WTC11 (cell line): ENCODE measurements at regions not wholly inside any gene's neighbourhood (a gene's known extent, or its start where the extent isn't known, plus 50 kb on each side); places are given as distances from the start of the nearest gene placed in this dataset.

ENCODE experiments used
- ATAC-seq: fragments of 200-7000 bp; cut with Tn5 transposase; 2 replicates; pipeline ENCODE4 v1.10.0; 2021; ENCODE audit warnings: mild to moderate bottlenecking, moderate library complexity
- CTCF ChIA-PET: fragments of 300-600 bp; sonication (Branson Sonifier 250); formaldehyde crosslinking; loops from one replicate; lab custom pipeline; 2021; ENCODE audit warnings: antibody characterized with exemption; lab: Charles Lee
- POLR2A ChIA-PET: fragments of 350-600 bp; sonication (Branson Sonifier 250); formaldehyde crosslinking; loops from one replicate; lab custom pipeline; 2021; ENCODE audit warnings: antibody characterized with exemption; lab: Charles Lee
- DNase-seq: peaks from one replicate; pipeline ENCODE4 v3.0.0; 2021; ENCODE audit warnings: low spot score
- H3K27ac Mint-ChIP-seq: 2 replicates; pipeline ENCODE4 v1.8.0; 2021; ENCODE audit warnings: mixed read lengths
- H3K27me3 Mint-ChIP-seq: 2 replicates; pipeline ENCODE4 v1.8.0; 2021; ENCODE audit warnings: low read depth, mild to moderate bottlenecking, moderate library complexity, mixed read lengths
- H3K36me3 Mint-ChIP-seq: 2 replicates; pipeline ENCODE4 v1.8.0; 2021; ENCODE audit warnings: mixed read lengths
- H3K4me1 Mint-ChIP-seq: 2 replicates; pipeline ENCODE4 v1.8.0; 2022; ENCODE audit warnings: mixed read lengths
- H3K4me3 Mint-ChIP-seq: 2 replicates; pipeline ENCODE4 v1.8.0; 2021; ENCODE audit warnings: mild to moderate bottlenecking, moderate library complexity, mixed read lengths
- H3K9me3 Mint-ChIP-seq: 2 replicates; pipeline ENCODE4 v1.8.0; 2021; ENCODE audit warnings: mixed read lengths
- CREM ChIP-seq: sonication (generic); formaldehyde crosslinking; IDR thresholded peaks from 2 replicates; pipeline ENCODE4 v1.8.1; 2022; ENCODE audit warnings: mild to moderate bottlenecking, missing genetic modification reagents, moderate library complexity
- ESRRA ChIP-seq: sonication (generic); formaldehyde crosslinking; IDR thresholded peaks from 2 replicates; pipeline ENCODE4 v1.8.1; 2022; ENCODE audit warnings: mild to moderate bottlenecking, missing genetic modification reagents, borderline replicate concordance
- FOXP1 ChIP-seq: sonication (generic); formaldehyde crosslinking; IDR thresholded peaks from 2 replicates; pipeline ENCODE4 v1.8.0; 2022; ENCODE audit warnings: missing genetic modification reagents, mild to moderate bottlenecking, moderate library complexity, borderline replicate concordance
- GABPB1 ChIP-seq: sonication (generic); formaldehyde crosslinking; IDR thresholded peaks from 2 replicates; pipeline ENCODE4 v1.8.1; 2023; ENCODE audit warnings: mild to moderate bottlenecking, missing genetic modification reagents
- GTF2I ChIP-seq: fragments of 250-450 bp; sonication (Bioruptor Pico); conservative IDR thresholded peaks from 2 replicates; pipeline ENCODE4 v1.4.0; 2021; ENCODE audit warnings: mild to moderate bottlenecking
- HMGA2 ChIP-seq: fragments of 250-450 bp; sonication (Bioruptor Pico); IDR thresholded peaks from 2 replicates; pipeline ENCODE4 v1.4.0; 2021; ENCODE audit warnings: mild to moderate bottlenecking, moderate library complexity
- JAZF1 ChIP-seq: fragments of 250-450 bp; sonication (Bioruptor Pico); IDR thresholded peaks from 2 replicates; pipeline ENCODE4 v1.9.0; 2021; ENCODE audit warnings: moderate library complexity, mild to moderate bottlenecking, inconsistent platforms
- JUN ChIP-seq: sonication (generic); formaldehyde crosslinking; IDR thresholded peaks from 2 replicates; pipeline ENCODE4 v1.8.0; 2023; ENCODE audit warnings: mild to moderate bottlenecking, missing genetic modification reagents
- MXD4 ChIP-seq: fragments of 250-450 bp; sonication (Bioruptor Pico); IDR thresholded peaks from 2 replicates; pipeline ENCODE4 v1.8.0; 2021; ENCODE audit warnings: mild to moderate bottlenecking, moderate library complexity, borderline replicate concordance
- NFE2L1 ChIP-seq: sonication (generic); formaldehyde crosslinking; IDR thresholded peaks from 2 replicates; pipeline ENCODE4 v1.8.1; 2023; ENCODE audit warnings: missing genetic modification reagents
- NFYB ChIP-seq: sonication (generic); formaldehyde crosslinking; conservative IDR thresholded peaks from 2 replicates; pipeline ENCODE4 v1.8.0; 2022; ENCODE audit warnings: low read depth, missing genetic modification reagents
- NR2C2 ChIP-seq: sonication (generic); formaldehyde crosslinking; IDR thresholded peaks from 2 replicates; pipeline ENCODE4 v1.8.0; 2022; ENCODE audit warnings: mild to moderate bottlenecking, missing genetic modification reagents
- PRRX2 ChIP-seq: fragments of 250-450 bp; sonication (Bioruptor Pico); IDR thresholded peaks from 2 replicates; pipeline ENCODE4 v1.8.0; 2021; ENCODE audit warnings: mild to moderate bottlenecking
- SOX15 ChIP-seq: fragments of 250-450 bp; sonication (Bioruptor Pico); IDR thresholded peaks from 2 replicates; pipeline ENCODE4 v1.9.0; 2021; ENCODE audit warnings: mild to moderate bottlenecking
- SP1 ChIP-seq: sonication (generic); formaldehyde crosslinking; conservative IDR thresholded peaks from 2 replicates; pipeline ENCODE4 v1.8.1; 2022; ENCODE audit warnings: missing genetic modification reagents
- TP53 ChIP-seq: sonication (generic); formaldehyde crosslinking; IDR thresholded peaks from 2 replicates; pipeline ENCODE4 v1.8.1; 2023; ENCODE audit warnings: mild to moderate bottlenecking, missing genetic modification reagents
- ZNF232 ChIP-seq: sonication (generic); formaldehyde crosslinking; IDR thresholded peaks from 2 replicates; pipeline ENCODE4 v1.8.0; 2022; ENCODE audit warnings: mild to moderate bottlenecking, missing genetic modification reagents
- ZNF317 ChIP-seq: sonication (generic); formaldehyde crosslinking; IDR thresholded peaks from 2 replicates; pipeline ENCODE4 v1.8.1; 2023; ENCODE audit warnings: low read depth, mild to moderate bottlenecking, moderate library complexity, missing genetic modification reagents, borderline replicate concordance
- TF ChIP-seq, protein P1 (sequence below): fragments of 250-450 bp; sonication (Bioruptor Pico); IDR thresholded peaks from 2 replicates; pipeline ENCODE4 v1.9.0; 2021; ENCODE audit warnings: mild to moderate bottlenecking
- TF ChIP-seq, protein P2 (sequence below): sonication (generic); formaldehyde crosslinking; IDR thresholded peaks from 2 replicates; pipeline ENCODE4 v1.8.1; 2023; ENCODE audit warnings: mild to moderate bottlenecking, missing genetic modification reagents, moderate library complexity
- TF ChIP-seq, protein P3 (sequence below): sonication (generic); formaldehyde crosslinking; IDR thresholded peaks from 2 replicates; pipeline ENCODE4 v1.8.1; 2022; ENCODE audit warnings: low read depth, mild to moderate bottlenecking, moderate library complexity, missing genetic modification reagents, borderline replicate concordance
- TF ChIP-seq, protein P4 (sequence below): sonication (generic); formaldehyde crosslinking; IDR thresholded peaks from 2 replicates; pipeline ENCODE4 v1.8.0; 2022; ENCODE audit warnings: mild to moderate bottlenecking, missing genetic modification reagents
- TF ChIP-seq, protein P5 (sequence below): sonication (generic); formaldehyde crosslinking; IDR thresholded peaks from 2 replicates; pipeline ENCODE4 v1.8.0; 2023; ENCODE audit warnings: mild to moderate bottlenecking, missing genetic modification reagents
- TF ChIP-seq, protein P6 (sequence below): sonication (generic); formaldehyde crosslinking; IDR thresholded peaks from 2 replicates; pipeline ENCODE4 v1.8.0; 2023; ENCODE audit warnings: missing genetic modification reagents
- TF ChIP-seq, protein P7 (sequence below): sonication (generic); formaldehyde crosslinking; IDR thresholded peaks from 2 replicates; pipeline ENCODE4 v1.8.0; 2022; ENCODE audit warnings: mild to moderate bottlenecking, missing genetic modification reagents

DNA sequence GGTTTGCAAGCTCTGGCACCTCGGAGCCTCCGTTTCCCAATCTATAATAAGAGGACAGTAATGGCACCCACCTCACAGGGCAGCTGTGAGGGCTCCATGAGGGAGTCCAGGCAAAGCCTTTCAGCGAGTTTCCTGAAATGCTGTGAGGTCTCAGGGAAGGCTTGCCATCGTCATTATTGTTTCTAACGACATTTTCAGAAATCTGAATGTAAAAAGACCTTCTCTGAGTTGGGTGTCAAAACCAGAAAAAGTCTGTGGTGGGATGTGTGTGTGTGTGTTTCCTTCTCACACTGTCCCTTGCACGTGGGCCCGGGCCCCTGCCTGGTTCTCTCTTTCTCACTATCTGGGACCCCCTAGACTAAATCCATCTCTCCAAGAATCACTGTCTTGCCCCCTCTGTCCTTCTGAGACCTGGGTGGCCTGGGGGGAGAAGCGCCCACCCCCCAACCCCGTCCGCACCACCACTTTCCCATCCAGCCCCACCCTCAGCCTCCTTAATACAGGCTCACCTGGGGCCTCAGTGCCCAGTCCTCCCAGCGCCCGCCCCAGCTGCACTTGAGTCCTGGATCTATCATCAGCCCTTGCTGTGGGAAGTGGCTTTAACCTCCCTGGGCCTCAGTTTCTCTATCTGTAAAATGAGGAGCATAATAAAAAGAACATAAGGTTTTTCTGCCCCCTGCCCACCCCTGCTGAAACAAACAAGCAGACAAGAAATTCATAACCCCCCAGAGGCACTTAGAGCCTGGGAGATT lies 180.3 kb downstream of the C9orf50 start (continued):
- TF ChIP-seq JAZF1 (CRISPR knock-in tag): no peak
- TF ChIP-seq CREM (CRISPR knock-in tag): no peak
- no peak for TF ChIP-seq NR2C2 (CRISPR knock-in tag)

DNA sequence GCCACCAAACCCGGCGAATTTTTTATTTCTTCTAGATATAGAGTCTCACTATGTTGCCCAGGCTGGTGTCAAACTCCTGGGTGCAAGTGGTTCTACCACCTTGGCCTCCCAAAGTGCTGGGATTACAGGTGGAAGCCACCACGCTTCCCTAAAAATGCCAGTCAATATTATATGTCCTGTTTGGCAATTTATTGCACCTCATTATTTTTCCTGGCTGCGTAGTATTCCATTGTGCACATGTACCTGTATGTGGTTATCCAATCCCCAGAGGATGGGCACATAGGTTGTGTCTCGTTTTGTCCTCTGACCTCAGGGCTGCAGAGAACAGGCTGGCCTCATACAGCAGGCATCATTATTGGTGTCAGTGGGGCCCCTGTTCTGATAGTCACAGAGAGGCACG lies 181.7 kb downstream of the C9orf50 start:
- H3K9me3 Mint-ChIP-seq: peaks cover 3% of the 10 kb centered on the region; the same call in 1 of the 2 replicates
- ChIA-PET POLR2A (no interaction called here), CTCF (no interaction called here)
- TF ChIP-seq GTF2I (CRISPR knock-in tag) (peak; percentile 94), ESRRA (CRISPR knock-in tag) (0 out of 2 replicates have a peak, but pooled peaks have one; percentile 25)
- TF ChIP-seq, protein P1, sequence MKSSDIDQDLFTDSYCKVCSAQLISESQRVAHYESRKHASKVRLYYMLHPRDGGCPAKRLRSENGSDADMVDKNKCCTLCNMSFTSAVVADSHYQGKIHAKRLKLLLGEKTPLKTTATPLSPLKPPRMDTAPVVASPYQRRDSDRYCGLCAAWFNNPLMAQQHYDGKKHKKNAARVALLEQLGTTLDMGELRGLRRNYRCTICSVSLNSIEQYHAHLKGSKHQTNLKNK (CRISPR knock-in tag): no peak
- no peaks in the 10 kb centered on the region for H3K36me3 Mint-ChIP-seq
- peaks cover 32% of the 10 kb centered on the region for H3K4me1 Mint-ChIP-seq
- DNase-seq: no peak
- H3K27me3 Mint-ChIP-seq: peaks cover 92% of the 10 kb centered on the region
- ATAC-seq: no peak
- H3K27ac Mint-ChIP-seq: no peak overlapping the region
- H3K4me3 Mint-ChIP-seq: no peak overlapping the region

DNA sequence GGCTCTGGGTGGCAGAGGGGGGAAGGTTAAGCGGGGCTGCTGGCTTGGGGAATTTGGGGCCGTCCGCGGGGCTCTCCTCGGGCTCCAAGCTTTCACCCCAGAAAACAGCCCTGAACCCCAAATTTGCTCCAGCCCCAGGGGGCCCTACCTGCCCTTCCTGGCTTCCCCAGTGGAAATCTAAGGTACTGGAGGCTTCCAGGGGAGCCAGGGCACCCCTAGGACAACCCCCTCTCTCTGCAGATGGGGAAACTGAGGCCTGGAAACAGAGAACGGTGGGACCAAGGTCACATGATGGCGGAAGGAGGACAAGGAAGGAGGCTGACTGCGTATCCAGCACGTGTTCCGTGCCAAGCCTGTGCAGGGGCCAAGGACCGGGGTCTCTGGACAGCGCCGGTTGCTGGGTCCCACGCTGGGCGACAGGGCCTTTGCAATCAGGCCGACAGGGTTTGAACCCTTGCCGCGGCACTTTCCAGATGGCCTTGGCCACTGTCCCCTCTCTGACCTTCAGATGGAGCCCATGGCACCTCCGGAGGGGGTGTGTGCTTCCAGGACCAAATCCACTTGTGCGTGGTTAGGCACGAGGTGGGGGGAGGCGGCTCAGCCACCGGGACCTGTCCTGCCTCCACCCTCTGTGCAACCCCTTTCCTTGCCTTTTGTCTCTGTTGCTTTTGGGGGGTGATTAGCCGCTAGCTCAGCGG lies 183.1 kb downstream of the C9orf50 start:
- Mint-ChIP-seq H3K36me3 (no peaks in the 10 kb centered on the region), H3K9me3 (peaks cover 3% of the 10 kb centered on the region; the same call in 1 of the 2 replicates), H3K4me1 (peaks cover 29% of the 10 kb centered on the region), H3K4me3 (peak overlapping the region; percentile 81), H3K27ac (no peak overlapping the region), H3K27me3 (peaks cover 96% of the 10 kb centered on the region)
- POLR2A ChIA-PET: interaction anchor here (0.6 to 1.3 kb wide), 2 partner anchors 23 to 260 kb away, joined by 3 to 5 read pairs; partner anchors contain the start of gene IER5L
- ATAC-seq (peak; percentile 25), DNase-seq (peak; percentile 30)
- CTCF ChIA-PET: interaction anchor here (0.6 to 1.6 kb wide), 4 partner anchors 56 to 255 kb away, joined by 3 to 5 read pairs (median 4); no protein-coding TSS in a partner anchor
- TF ChIP-seq CREM (CRISPR knock-in tag) (no peak), JUN (CRISPR knock-in tag) (no peak), ZNF232 (no peak), SP1 (CRISPR knock-in tag) (no peak), SOX15 (CRISPR knock-in tag) (no peak), FOXP1 (CRISPR knock-in tag) (no peak), HMGA2 (CRISPR knock-in tag) (no peak), TP53 (no peak), GABPB1 (CRISPR knock-in tag) (no peak), NR2C2 (CRISPR knock-in tag) (no peak), MXD4 (no peak), ZNF317 (no peak), PRRX2 (CRISPR knock-in tag) (no peak), NFE2L1 (CRISPR knock-in tag) (no peak), NFYB (CRISPR knock-in tag) (no peak)
- TF ChIP-seq, protein P2, sequence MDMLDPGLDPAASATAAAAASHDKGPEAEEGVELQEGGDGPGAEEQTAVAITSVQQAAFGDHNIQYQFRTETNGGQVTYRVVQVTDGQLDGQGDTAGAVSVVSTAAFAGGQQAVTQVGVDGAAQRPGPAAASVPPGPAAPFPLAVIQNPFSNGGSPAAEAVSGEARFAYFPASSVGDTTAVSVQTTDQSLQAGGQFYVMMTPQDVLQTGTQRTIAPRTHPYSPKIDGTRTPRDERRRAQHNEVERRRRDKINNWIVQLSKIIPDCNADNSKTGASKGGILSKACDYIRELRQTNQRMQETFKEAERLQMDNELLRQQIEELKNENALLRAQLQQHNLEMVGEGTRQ (CRISPR knock-in tag): peak; percentile 75
- TF ChIP-seq, protein P3, sequence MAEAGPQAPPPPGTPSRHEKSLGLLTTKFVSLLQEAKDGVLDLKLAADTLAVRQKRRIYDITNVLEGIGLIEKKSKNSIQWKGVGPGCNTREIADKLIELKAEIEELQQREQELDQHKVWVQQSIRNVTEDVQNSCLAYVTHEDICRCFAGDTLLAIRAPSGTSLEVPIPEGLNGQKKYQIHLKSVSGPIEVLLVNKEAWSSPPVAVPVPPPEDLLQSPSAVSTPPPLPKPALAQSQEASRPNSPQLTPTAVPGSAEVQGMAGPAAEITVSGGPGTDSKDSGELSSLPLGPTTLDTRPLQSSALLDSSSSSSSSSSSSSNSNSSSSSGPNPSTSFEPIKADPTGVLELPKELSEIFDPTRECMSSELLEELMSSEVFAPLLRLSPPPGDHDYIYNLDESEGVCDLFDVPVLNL (CRISPR knock-in tag): no peak
- TF ChIP-seq, protein P4, sequence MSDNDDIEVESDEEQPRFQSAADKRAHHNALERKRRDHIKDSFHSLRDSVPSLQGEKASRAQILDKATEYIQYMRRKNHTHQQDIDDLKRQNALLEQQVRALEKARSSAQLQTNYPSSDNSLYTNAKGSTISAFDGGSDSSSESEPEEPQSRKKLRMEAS: peak; percentile 70; the same call in 1 of the 2 replicates
- TF ChIP-seq, protein P5, sequence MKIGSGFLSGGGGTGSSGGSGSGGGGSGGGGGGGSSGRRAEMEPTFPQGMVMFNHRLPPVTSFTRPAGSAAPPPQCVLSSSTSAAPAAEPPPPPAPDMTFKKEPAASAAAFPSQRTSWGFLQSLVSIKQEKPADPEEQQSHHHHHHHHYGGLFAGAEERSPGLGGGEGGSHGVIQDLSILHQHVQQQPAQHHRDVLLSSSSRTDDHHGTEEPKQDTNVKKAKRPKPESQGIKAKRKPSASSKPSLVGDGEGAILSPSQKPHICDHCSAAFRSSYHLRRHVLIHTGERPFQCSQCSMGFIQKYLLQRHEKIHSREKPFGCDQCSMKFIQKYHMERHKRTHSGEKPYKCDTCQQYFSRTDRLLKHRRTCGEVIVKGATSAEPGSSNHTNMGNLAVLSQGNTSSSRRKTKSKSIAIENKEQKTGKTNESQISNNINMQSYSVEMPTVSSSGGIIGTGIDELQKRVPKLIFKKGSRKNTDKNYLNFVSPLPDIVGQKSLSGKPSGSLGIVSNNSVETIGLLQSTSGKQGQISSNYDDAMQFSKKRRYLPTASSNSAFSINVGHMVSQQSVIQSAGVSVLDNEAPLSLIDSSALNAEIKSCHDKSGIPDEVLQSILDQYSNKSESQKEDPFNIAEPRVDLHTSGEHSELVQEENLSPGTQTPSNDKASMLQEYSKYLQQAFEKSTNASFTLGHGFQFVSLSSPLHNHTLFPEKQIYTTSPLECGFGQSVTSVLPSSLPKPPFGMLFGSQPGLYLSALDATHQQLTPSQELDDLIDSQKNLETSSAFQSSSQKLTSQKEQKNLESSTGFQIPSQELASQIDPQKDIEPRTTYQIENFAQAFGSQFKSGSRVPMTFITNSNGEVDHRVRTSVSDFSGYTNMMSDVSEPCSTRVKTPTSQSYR: 0 out of 2 replicates have a peak, but pooled peaks have one; percentile 17
- TF ChIP-seq, protein P6, sequence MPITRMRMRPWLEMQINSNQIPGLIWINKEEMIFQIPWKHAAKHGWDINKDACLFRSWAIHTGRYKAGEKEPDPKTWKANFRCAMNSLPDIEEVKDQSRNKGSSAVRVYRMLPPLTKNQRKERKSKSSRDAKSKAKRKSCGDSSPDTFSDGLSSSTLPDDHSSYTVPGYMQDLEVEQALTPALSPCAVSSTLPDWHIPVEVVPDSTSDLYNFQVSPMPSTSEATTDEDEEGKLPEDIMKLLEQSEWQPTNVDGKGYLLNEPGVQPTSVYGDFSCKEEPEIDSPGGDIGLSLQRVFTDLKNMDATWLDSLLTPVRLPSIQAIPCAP (CRISPR knock-in tag): no peak
- TF ChIP-seq, protein P7, sequence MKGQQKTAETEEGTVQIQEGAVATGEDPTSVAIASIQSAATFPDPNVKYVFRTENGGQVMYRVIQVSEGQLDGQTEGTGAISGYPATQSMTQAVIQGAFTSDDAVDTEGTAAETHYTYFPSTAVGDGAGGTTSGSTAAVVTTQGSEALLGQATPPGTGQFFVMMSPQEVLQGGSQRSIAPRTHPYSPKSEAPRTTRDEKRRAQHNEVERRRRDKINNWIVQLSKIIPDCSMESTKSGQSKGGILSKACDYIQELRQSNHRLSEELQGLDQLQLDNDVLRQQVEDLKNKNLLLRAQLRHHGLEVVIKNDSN (CRISPR knock-in tag): peak; percentile 71
